MM.1S (cell line): ENCODE measurements at regions not wholly inside any gene's neighbourhood (a gene's known extent, or its start where the extent isn't known, plus 50 kb on each side); places are given as distances from the start of the nearest gene placed in this dataset.

Experiments
- DNase-seq: peaks from one replicate; pipeline ENCODE4 v3.0.0-alpha.2; 2015
- H2AFZ ChIP-seq: fragments of 300-600 bp; sonication (generic); 2 replicates; pipeline ENCODE4 v1.6.0; 2016; ENCODE audit warnings: antibody characterized with exemption, low read length
- H3F3A ChIP-seq: fragments of 300-600 bp; sonication (generic); 2 replicates; pipeline ENCODE4 v1.6.1; 2016; ENCODE audit warnings: mild to moderate bottlenecking, antibody characterized with exemption, low read length, moderate library complexity, mixed read lengths; ENCODE audit not compliant: insufficient read depth
- H3K27ac ChIP-seq: fragments of 300-600 bp; sonication (generic); 2 replicates; pipeline ENCODE4 v1.5.1; 2016; ENCODE audit warnings: mild to moderate bottlenecking, low read length
- H3K27me3 ChIP-seq: fragments of 300-600 bp; sonication (generic); replicated peaks from 2 replicates; pipeline ENCODE4 v1.6.0; 2016; ENCODE audit warnings: low read length; ENCODE audit not compliant: insufficient read depth
- H3K36me3 ChIP-seq: fragments of 300-600 bp; sonication (generic); replicated peaks from 2 replicates; pipeline ENCODE4 v1.6.1; 2016; ENCODE audit warnings: mild to moderate bottlenecking, low read length, mixed read lengths; ENCODE audit not compliant: insufficient read depth
- H3K4me1 ChIP-seq: fragments of 300-600 bp; sonication (generic); 2 replicates; pipeline ENCODE4 v1.6.1; 2016; ENCODE audit warnings: low read length, mixed read lengths
- H3K4me2 ChIP-seq: fragments of 300-600 bp; sonication (generic); 2 replicates; pipeline ENCODE4 v1.6.0; 2016; ENCODE audit warnings: low read depth, low read length
- H3K4me3 ChIP-seq: fragments of 300-600 bp; sonication (generic); 2 replicates; pipeline ENCODE4 v1.5.1; 2016; ENCODE audit warnings: low read length, mixed read lengths
- H3K79me2 ChIP-seq: fragments of 300-600 bp; sonication (generic); 2 replicates; pipeline ENCODE4 v1.6.1; 2016; ENCODE audit warnings: mixed run types, low read length, mixed read lengths
- H3K9ac ChIP-seq: fragments of 300-600 bp; sonication (generic); 2 replicates; pipeline ENCODE4 v1.6.1; 2016; ENCODE audit warnings: low read length, mixed read lengths
- H3K9me2 ChIP-seq: fragments of 300-600 bp; sonication (generic); replicated peaks from 2 replicates; pipeline ENCODE4 v1.6.1; 2016; ENCODE audit warnings: mild to moderate bottlenecking, low read length, mixed read lengths; ENCODE audit not compliant: insufficient read depth
- H3K9me3 ChIP-seq: fragments of 300-600 bp; sonication (generic); replicated peaks from 2 replicates; pipeline ENCODE4 v1.6.1; 2016; ENCODE audit warnings: mild to moderate bottlenecking, low read length, mixed read lengths; ENCODE audit not compliant: insufficient read depth
- H4K20me1 ChIP-seq: fragments of 300-600 bp; sonication (generic); 2 replicates; pipeline ENCODE4 v1.6.1; 2016; ENCODE audit warnings: mild to moderate bottlenecking, low read length, moderate library complexity, mixed read lengths; ENCODE audit not compliant: insufficient read depth
- EZH2 ChIP-seq: fragments of 300-600 bp; sonication (generic); optimal IDR thresholded peaks from 2 replicates; pipeline ENCODE3; 2017; ENCODE audit warnings: low read depth, mild to moderate bottlenecking, antibody characterized with exemption, low read length, mixed read lengths
- EZH2phosphoT487 ChIP-seq: fragments of 300-600 bp; sonication (generic); IDR thresholded peaks from 2 replicates; pipeline ENCODE4 v1.6.1; 2018; ENCODE audit warnings: antibody characterized with exemption, low read length
- TF ChIP-seq, protein P1 (sequence below): fragments of 300-600 bp; sonication (generic); IDR thresholded peaks from 2 replicates; pipeline ENCODE4 v1.5.1; 2016; ENCODE audit warnings: antibody characterized with exemption, low read length, mixed read lengths

DNA sequence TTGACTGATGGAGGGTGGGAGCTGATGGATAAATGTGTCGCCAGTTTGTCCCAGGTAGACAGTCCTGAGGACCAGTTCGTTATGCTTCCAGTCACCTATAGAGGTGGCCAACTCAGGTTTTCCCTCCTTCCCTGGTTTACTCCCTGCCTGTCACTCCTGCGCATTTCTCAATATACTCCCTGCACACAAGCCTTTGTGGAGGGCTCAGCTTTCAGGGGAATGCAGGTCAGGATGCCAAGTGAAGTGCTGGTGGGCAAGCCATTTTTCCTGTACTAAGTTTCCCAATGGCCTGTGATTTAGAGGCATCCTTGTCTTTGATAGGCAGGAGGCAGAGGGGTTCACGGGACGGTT is 473.5 kb upstream of the ZMIZ1 start:
- H3K4me1 ChIP-seq = peaks cover 16% of the 10 kb centered on the region
- TF ChIP-seq, protein P1, sequence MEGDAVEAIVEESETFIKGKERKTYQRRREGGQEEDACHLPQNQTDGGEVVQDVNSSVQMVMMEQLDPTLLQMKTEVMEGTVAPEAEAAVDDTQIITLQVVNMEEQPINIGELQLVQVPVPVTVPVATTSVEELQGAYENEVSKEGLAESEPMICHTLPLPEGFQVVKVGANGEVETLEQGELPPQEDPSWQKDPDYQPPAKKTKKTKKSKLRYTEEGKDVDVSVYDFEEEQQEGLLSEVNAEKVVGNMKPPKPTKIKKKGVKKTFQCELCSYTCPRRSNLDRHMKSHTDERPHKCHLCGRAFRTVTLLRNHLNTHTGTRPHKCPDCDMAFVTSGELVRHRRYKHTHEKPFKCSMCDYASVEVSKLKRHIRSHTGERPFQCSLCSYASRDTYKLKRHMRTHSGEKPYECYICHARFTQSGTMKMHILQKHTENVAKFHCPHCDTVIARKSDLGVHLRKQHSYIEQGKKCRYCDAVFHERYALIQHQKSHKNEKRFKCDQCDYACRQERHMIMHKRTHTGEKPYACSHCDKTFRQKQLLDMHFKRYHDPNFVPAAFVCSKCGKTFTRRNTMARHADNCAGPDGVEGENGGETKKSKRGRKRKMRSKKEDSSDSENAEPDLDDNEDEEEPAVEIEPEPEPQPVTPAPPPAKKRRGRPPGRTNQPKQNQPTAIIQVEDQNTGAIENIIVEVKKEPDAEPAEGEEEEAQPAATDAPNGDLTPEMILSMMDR = no peak
- TF ChIP-seq EZH2 = no peak
- TF ChIP-seq EZH2phosphoT487 = no peak
- H3K9me2 ChIP-seq = no peaks in the 10 kb centered on the region
- H3K9ac ChIP-seq = no peak overlapping the region
- H3K9me3 ChIP-seq = no peaks in the 10 kb centered on the region
- H4K20me1 ChIP-seq = no peaks in the 10 kb centered on the region
- H3K36me3 ChIP-seq = no peaks in the 10 kb centered on the region
- no peak overlapping the region for H2AFZ ChIP-seq
- no peak overlapping the region for H3K27ac ChIP-seq
- no peaks in the 10 kb centered on the region for H3K79me2 ChIP-seq
- no peak overlapping the region for H3K4me2 ChIP-seq
- DNase-seq = no peak
- H3F3A ChIP-seq = no peaks in the 10 kb centered on the region
- no peak overlapping the region for H3K4me3 ChIP-seq
- H3K27me3 ChIP-seq = no peaks in the 10 kb centered on the region

DNA sequence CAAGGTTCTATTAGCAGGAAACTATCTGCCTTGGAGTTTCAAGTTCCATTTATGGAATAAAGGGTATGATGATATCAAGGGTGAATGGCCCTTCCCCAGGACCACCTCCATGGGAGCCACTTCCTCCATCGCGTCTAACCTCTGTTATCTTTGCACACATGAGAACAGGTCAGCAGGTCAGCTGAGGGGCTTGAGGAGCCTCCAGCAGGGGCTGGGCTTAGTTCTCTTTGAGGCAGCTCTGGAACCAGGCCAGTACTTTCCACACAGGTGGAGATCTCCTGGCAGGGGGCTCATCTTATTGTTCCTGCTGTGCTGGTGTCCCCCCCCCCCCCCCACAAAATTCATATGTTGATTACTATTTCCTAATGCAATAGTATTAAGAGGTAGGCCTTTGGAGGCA is 472.2 kb upstream of the ZMIZ1 start:
- Histone ChIP-seq H3K9me2 (no peaks in the 10 kb centered on the region), H4K20me1 (no peaks in the 10 kb centered on the region), H3K36me3 (no peaks in the 10 kb centered on the region), H3F3A (no peaks in the 10 kb centered on the region), H3K27me3 (no peaks in the 10 kb centered on the region), H3K27ac (no peak overlapping the region), H3K4me3 (no peak overlapping the region), H3K4me2 (no peak overlapping the region), H3K9ac (no peak overlapping the region), H3K4me1 (peaks cover 16% of the 10 kb centered on the region), H3K9me3 (no peaks in the 10 kb centered on the region), H2AFZ (no peak overlapping the region), H3K79me2 (no peaks in the 10 kb centered on the region)
- TF ChIP-seq EZH2phosphoT487 (no peak), EZH2 (no peak)
- TF ChIP-seq, protein P1 = no peak
- no peak for DNase-seq

DNA sequence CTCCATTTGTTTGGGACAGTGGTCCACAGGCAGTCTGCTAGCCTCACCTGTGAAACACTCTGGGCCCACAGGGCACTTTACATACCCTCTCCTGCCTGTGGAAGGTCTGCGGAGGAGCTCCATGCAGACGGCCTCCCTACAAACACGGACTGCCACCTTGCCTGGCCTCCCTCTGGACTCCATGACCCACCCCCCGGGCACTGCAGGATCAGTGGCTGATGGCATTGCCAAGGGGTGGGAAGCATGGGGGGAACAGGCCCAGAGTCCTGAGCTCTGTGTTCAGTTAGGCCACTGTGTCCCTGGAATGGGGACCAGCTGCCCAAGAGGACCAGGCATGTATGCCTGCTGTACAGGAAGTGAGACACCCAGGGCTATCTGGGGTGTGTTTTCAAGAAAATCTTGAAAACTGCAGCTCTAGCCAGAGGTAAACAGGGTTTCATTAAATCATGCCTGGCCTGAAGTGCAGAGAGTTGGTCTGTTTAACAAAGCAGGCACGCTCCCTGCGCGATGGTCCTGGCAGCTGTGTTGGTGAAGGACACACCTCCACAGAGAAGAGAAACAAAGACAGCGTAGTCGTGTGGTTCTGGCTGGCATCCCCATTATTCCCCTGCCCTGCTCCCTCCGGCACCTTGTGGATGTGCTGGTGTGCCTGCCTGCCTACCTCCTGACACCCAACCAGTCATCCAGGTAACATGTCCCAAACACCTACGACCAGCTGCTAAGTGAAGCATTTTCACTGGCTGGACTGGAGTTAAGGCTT is 470.8 kb upstream of the ZMIZ1 start:
- H3K4me1 ChIP-seq = peaks cover 16% of the 10 kb centered on the region
- no peaks in the 10 kb centered on the region for H3K9me3 ChIP-seq
- H2AFZ ChIP-seq = no peak overlapping the region
- H3K79me2 ChIP-seq = no peaks in the 10 kb centered on the region
- H3K27ac ChIP-seq = no peak overlapping the region
- H4K20me1 ChIP-seq = no peaks in the 10 kb centered on the region
- TF ChIP-seq EZH2phosphoT487 (no peak), EZH2 (no peak)
- TF ChIP-seq, protein P1 = no peak
- no peaks in the 10 kb centered on the region for H3K27me3 ChIP-seq
- no peak for DNase-seq
- H3F3A ChIP-seq = no peaks in the 10 kb centered on the region
- H3K4me3 ChIP-seq = no peak overlapping the region
- H3K9me2 ChIP-seq = no peaks in the 10 kb centered on the region
- H3K36me3 ChIP-seq = no peaks in the 10 kb centered on the region
- H3K9ac ChIP-seq = no peak overlapping the region
- H3K4me2 ChIP-seq = no peak overlapping the region
